SK-N-SH (cell line): ENCODE measurements at regions not wholly inside any gene's neighbourhood (a gene's known extent, or its start where the extent isn't known, plus 50 kb on each side); places are given as distances from the start of the nearest gene placed in this dataset.

ENCODE experiments used
- CTCF ChIA-PET: fragments of 300-600, 350-600 bp; formaldehyde crosslinking; extraction: SDS; loops from one replicate; lab custom pipeline; 2021; lab: Yijun Ruan, JAX
- POLR2A ChIA-PET: fragments of 350-600 bp; sonication (Branson Sonifier 250); formaldehyde crosslinking; extraction: SDS; loops from one replicate; lab custom pipeline; 2020; ENCODE audit warnings: antibody characterized with exemption, inconsistent platforms; lab: Yijun Ruan, JAX
- DNase-seq: peaks from one replicate; pipeline ENCODE4 v3.0.0; 2012
- H2AFZ ChIP-seq: fragments of 200-600 bp; sonication (generic); 2 replicates; pipeline ENCODE4 v1.8.1; 2016; ENCODE audit warnings: antibody characterized with exemption, mild to moderate bottlenecking, low read depth
- H3F3A ChIP-seq: fragments of 200-600 bp; sonication (generic); replicated peaks from 2 replicates; pipeline ENCODE3; 2016; ENCODE audit warnings: antibody characterized with exemption, mild to moderate bottlenecking; ENCODE audit not compliant: insufficient read depth
- H3K27ac ChIP-seq, 2 experiments: fragments of 200-500 bp in 1 of 2; fragments of 200-600 bp in 1 of 2; sonication (Bioruptor generic) in 1 of 2; sonication (generic), shearing (Covaris generic) in 1 of 2; 2 replicates each; pipeline versions ENCODE4 v1.5.1 to v1.6.1; 2014 to 2016; ENCODE audit warnings: low read depth in 2 of 2, inconsistent platforms in 1 of 2, low read length in 1 of 2, mild to moderate bottlenecking in 1 of 2, mixed read lengths in 1 of 2
- H3K27me3 ChIP-seq: fragments of 200-600 bp; sonication (generic), shearing (Covaris generic); 2 replicates; pipeline ENCODE4 v1.6.1; 2016; ENCODE audit warnings: mixed run types; ENCODE audit not compliant: insufficient read depth
- H3K36me3 ChIP-seq, 2 experiments: fragments of 200-500 bp in 1 of 2; fragments of 200-600 bp in 1 of 2; sonication (Bioruptor generic) in 1 of 2; sonication (generic) in 1 of 2; replicated peaks in 1 of 2; 2 replicates each; pipeline versions ENCODE3 to v1.5.1; 2014 to 2016; ENCODE audit warnings: low read length in 1 of 2, mild to moderate bottlenecking in 1 of 2; ENCODE audit not compliant: insufficient read depth in 2 of 2, control insufficient read depth in 1 of 2
- H3K4me1 ChIP-seq, 2 experiments: fragments of 200-500 bp in 1 of 2; fragments of 200-600 bp in 1 of 2; sonication (Bioruptor generic) in 1 of 2; sonication (generic), shearing (Covaris generic) in 1 of 2; 2 replicates each; pipeline versions ENCODE4 v1.5.1 to v1.6.1; 2014 to 2016; ENCODE audit warnings: low read depth in 1 of 2, low read length in 1 of 2, mixed run types in 1 of 2; ENCODE audit not compliant: insufficient read depth in 2 of 2, control insufficient read depth in 1 of 2
- H3K4me2 ChIP-seq: fragments of 200-600 bp; sonication (generic), shearing (Covaris generic); 2 replicates; pipeline ENCODE4 v1.6.1; 2017; ENCODE audit warnings: mixed run types
- H3K4me3 ChIP-seq, 2 experiments: fragments of 200-500 bp in 1 of 2; fragments of 200-600 bp in 1 of 2; sonication (Bioruptor generic) in 1 of 2; sonication (generic), shearing (Covaris generic) in 1 of 2; 2 replicates each; pipeline versions ENCODE4 v1.5.1 to v1.8.1; 2014 to 2016; ENCODE audit warnings: low read depth in 2 of 2, inconsistent platforms in 1 of 2, low read length in 1 of 2, mild to moderate bottlenecking in 1 of 2, mixed read lengths in 1 of 2, moderate library complexity in 1 of 2
- H3K79me2 ChIP-seq: fragments of 200-600 bp; sonication (generic); 2 replicates; pipeline ENCODE4 v1.8.1; 2017; ENCODE audit warnings: mild to moderate bottlenecking; ENCODE audit not compliant: insufficient read depth
- H3K9ac ChIP-seq: fragments of 200-600 bp; sonication (generic); 2 replicates; pipeline ENCODE4 v1.6.1; 2017; ENCODE audit warnings: mixed run types
- H3K9me2 ChIP-seq: fragments of 200-600 bp; sonication (generic); 2 replicates; pipeline ENCODE4 v1.6.1; 2017; ENCODE audit warnings: mixed run types
- H3K9me3 ChIP-seq: fragments of 200-600 bp; sonication (generic); 2 replicates; pipeline ENCODE4 v1.6.1; 2017; ENCODE audit warnings: mixed run types, mild to moderate bottlenecking, moderate library complexity
- H4K20me1 ChIP-seq: fragments of 200-600 bp; sonication (generic); 2 replicates; pipeline ENCODE4 v1.6.1; 2017; ENCODE audit warnings: mild to moderate bottlenecking, mixed run types; ENCODE audit not compliant: insufficient read depth
- CTCF ChIP-seq: fragments of 200-600 bp; sonication (generic); IDR thresholded peaks from 2 replicates; pipeline ENCODE4 v1.6.1; 2017; ENCODE audit warnings: antibody characterized with exemption, mild to moderate bottlenecking, moderate library complexity
- EP300 ChIP-seq, 2 experiments: IDR thresholded peaks; 2 replicates each; pipeline versions ENCODE4 v1.4.0 to v1.6.1; 2012; ENCODE audit warnings: borderline replicate concordance in 1 of 2, low read depth in 1 of 2, low read length in 1 of 2
- FOSL2 ChIP-seq: IDR thresholded peaks from 2 replicates; pipeline ENCODE4 v1.4.0; 2012; ENCODE audit warnings: low read depth, mild to moderate bottlenecking, moderate library complexity, borderline replicate concordance
- GATA2 ChIP-seq: sonication (generic); formaldehyde crosslinking; IDR thresholded peaks from 2 replicates; pipeline ENCODE4 v1.5.0; 2020; ENCODE audit warnings: mild to moderate bottlenecking, missing genetic modification reagents
- JUND ChIP-seq: IDR thresholded peaks from 2 replicates; pipeline ENCODE4 v1.4.0; 2012
- RCOR1 ChIP-seq: fragments of 150-350 bp; IDR thresholded peaks from 2 replicates; pipeline ENCODE4 v1.6.1; 2017; ENCODE audit warnings: antibody characterized with exemption, low read length
- RFX5 ChIP-seq: IDR thresholded peaks from 2 replicates; pipeline ENCODE4 v1.6.1; 2012; ENCODE audit warnings: mild to moderate bottlenecking, improper control_type of control experiment, low read length
- TAF1 ChIP-seq: IDR thresholded peaks from 2 replicates; pipeline ENCODE4 v1.6.1; 2012; ENCODE audit warnings: low read depth, mild to moderate bottlenecking, low read length, moderate library complexity, borderline replicate concordance
- TCF12 ChIP-seq: IDR thresholded peaks from 2 replicates; pipeline ENCODE4 v1.4.0; 2012
- USF1 ChIP-seq: IDR thresholded peaks from 2 replicates; pipeline ENCODE4 v1.4.0; 2012; ENCODE audit warnings: low read depth, borderline replicate concordance
- WGBS: methylation state at CpG from one replicate; pipeline ENCODE4 v1.1.6; 2017; ENCODE audit warnings: low lambda C conversion rate; 5-methylcytosine and 5-hydroxymethylcytosine counted together
- TF ChIP-seq, protein P1 (sequence below): fragments of 150-350 bp; IDR thresholded peaks from 2 replicates; pipeline ENCODE4 v1.6.1; 2017; ENCODE audit warnings: antibody characterized with exemption, low read length, low read depth, borderline replicate concordance
- TF ChIP-seq, protein P2 (sequence below): IDR thresholded peaks from 2 replicates; pipeline ENCODE4 v1.4.0; 2012; ENCODE audit warnings: low read depth, borderline replicate concordance

DNA sequence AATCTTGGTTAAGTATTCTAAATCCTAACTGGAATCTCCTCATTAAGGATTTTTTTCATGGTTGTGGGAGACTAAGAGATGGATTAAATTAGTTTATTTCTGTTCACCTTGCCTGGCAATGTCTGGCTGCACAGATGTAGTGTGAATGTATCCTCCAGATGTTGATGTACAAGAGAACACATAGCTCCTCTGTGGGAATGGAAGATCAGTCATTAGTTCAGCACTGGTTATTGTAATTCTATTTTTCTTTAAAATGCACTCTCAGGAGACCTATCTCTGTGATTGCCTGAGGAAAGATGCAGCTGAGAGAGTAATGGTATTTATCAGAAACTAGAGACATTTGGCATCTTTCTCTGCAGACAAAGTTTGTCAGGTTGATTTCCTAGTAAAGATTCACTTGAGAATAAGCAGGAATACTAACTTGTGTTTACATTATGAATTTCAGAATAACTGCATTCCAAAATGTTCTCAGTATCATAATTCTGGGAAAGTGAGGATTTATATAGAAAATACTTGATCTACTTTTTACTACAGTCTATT, 178.6 kb downstream of the GIPC2 start:
- no peak for TF ChIP-seq JUND
- TF ChIP-seq, protein P1, sequence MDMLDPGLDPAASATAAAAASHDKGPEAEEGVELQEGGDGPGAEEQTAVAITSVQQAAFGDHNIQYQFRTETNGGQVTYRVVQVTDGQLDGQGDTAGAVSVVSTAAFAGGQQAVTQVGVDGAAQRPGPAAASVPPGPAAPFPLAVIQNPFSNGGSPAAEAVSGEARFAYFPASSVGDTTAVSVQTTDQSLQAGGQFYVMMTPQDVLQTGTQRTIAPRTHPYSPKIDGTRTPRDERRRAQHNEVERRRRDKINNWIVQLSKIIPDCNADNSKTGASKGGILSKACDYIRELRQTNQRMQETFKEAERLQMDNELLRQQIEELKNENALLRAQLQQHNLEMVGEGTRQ: no peak
- TF ChIP-seq RFX5: no peak
- TF ChIP-seq TCF12: peak; percentile 31; the same call in 1 of the 2 replicates
- TF ChIP-seq, protein P2, sequence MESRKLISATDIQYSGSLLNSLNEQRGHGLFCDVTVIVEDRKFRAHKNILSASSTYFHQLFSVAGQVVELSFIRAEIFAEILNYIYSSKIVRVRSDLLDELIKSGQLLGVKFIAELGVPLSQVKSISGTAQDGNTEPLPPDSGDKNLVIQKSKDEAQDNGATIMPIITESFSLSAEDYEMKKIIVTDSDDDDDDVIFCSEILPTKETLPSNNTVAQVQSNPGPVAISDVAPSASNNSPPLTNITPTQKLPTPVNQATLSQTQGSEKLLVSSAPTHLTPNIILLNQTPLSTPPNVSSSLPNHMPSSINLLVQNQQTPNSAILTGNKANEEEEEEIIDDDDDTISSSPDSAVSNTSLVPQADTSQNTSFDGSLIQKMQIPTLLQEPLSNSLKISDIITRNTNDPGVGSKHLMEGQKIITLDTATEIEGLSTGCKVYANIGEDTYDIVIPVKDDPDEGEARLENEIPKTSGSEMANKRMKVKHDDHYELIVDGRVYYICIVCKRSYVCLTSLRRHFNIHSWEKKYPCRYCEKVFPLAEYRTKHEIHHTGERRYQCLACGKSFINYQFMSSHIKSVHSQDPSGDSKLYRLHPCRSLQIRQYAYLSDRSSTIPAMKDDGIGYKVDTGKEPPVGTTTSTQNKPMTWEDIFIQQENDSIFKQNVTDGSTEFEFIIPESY: no peak
- TF ChIP-seq TAF1: no peak
- TF ChIP-seq EP300 (IDR thresholded peaks at IDR 0.05; ENCODE audit: borderline replicate concordance in 1 of 2, low read depth in 1 of 2, low read length in 1 of 2): peak in 1 of 2 experiments; percentile 12; a peak in 1 of 4 replicates
- no peak for TF ChIP-seq RCOR1
- no peak for TF ChIP-seq GATA2 (CRISPR knock-in tag)
- TF ChIP-seq, all 33 proteins: peak for 2
- Histone ChIP-seq H3K4me3 (no peak overlapping the region), H3K36me3 (no peaks in the 10 kb centered on the region), H3K4me2 (no peak overlapping the region), H3K79me2 (no peaks in the 10 kb centered on the region), H3K9me2 (no peaks in the 10 kb centered on the region), H3K27me3 (no peaks in the 10 kb centered on the region), H2AFZ (no peak overlapping the region), H3K9me3 (no peaks in the 10 kb centered on the region), H3K27ac (peak overlapping the region in 1 of 2 experiments; percentile 69; a peak in 2 of 4 replicates), H3F3A (no peaks in the 10 kb centered on the region), H3K9ac (no peak overlapping the region), H3K4me1 (peaks cover 0 to 10% of the 10 kb centered on the region in 2 experiments; a peak in 2 of 4 replicates), H4K20me1 (no peaks in the 10 kb centered on the region)
- ChIA-PET POLR2A (no interaction called here), CTCF (no interaction called here)
- DNase-seq: peak; percentile 19

GRCh38 chr1:78224861-78225552, 179.2 kb downstream of the GIPC2 start:
- POLR2A ChIA-PET: no interaction called here
- no peak for TF ChIP-seq FOSL2
- TF ChIP-seq USF1: no peak
- no peak for TF ChIP-seq CTCF
- TF ChIP-seq, protein P2: no peak

More at GRCh38 chr1:78224861-78225552, 179.2 kb downstream of the GIPC2 start:
- no peaks in the 10 kb centered on the region for H3K79me2 ChIP-seq
- no peaks in the 10 kb centered on the region for H3K27me3 ChIP-seq
- H3K27ac ChIP-seq: peak overlapping the region in 1 of 2 experiments; percentile 69; a peak in 2 of 4 replicates
- no peak overlapping the region for H3K4me2 ChIP-seq
- peaks cover 0 to 10% of the 10 kb centered on the region in 2 experiments; a peak in 2 of 4 replicates for H3K4me1 ChIP-seq
- CTCF ChIA-PET: interaction anchor here (1.1 to 1.5 kb wide), 2 partner anchors 9 to 81 kb away, joined by 4 read pairs; no protein-coding TSS in a partner anchor
- no peak overlapping the region for H2AFZ ChIP-seq
- no peak for DNase-seq
- no peaks in the 10 kb centered on the region for H3K9me2 ChIP-seq
- no peak overlapping the region for H3K9ac ChIP-seq
- no peaks in the 10 kb centered on the region for H4K20me1 ChIP-seq
- WGBS: 69% methylated on average over 2 of the region's 3 CpGs
- H3F3A ChIP-seq: no peaks in the 10 kb centered on the region
- H3K36me3 ChIP-seq: no peaks in the 10 kb centered on the region
- no peak overlapping the region for H3K4me3 ChIP-seq
- H3K9me3 ChIP-seq: no peaks in the 10 kb centered on the region
